ENCODE measurements at regions not wholly inside any gene's neighbourhood (a gene's known extent, or its start where the extent isn't known, plus 50 kb on each side); places are given as distances from the start of the nearest gene placed in this dataset.

- no peaks in the 10 kb centered on the region for H3K9me3 ChIP-seq (ENCODE audit: low read length)
- no peak overlapping the region for H3K9ac ChIP-seq (ENCODE audit: low read length)
- H3K4me2 ChIP-seq (ENCODE audit: low read length) = no peak overlapping the region
- H3K4me3 ChIP-seq (ENCODE audit: low read length) = no peak overlapping the region
- no peak overlapping the region for H2AFZ ChIP-seq (ENCODE audit: low read length)
- POLR2A ChIA-PET (ENCODE audit: unreplicated experiment) = no interaction called here
- no peak for DNase-seq
- ATAC-seq = no peak
- CTCF ChIA-PET = no interaction called here
- no peak for TF ChIP-seq EZH2phosphoT487 (IDR thresholded peaks at IDR 0.05; ENCODE audit: borderline replicate concordance, low read length)
- TF ChIP-seq CTCF (conservative IDR thresholded peaks at IDR 0.05; ENCODE audit: low read depth, low read length) = no peak
- intact Hi-C loops (cut with micrococcal nuclease) = no loop called here
- H3K79me2 ChIP-seq (ENCODE audit: low read length) = no peaks in the 10 kb centered on the region
- H3K4me1 ChIP-seq (ENCODE audit: insufficient read depth, low read length) = no peaks in the 10 kb centered on the region
- H3F3A ChIP-seq (ENCODE audit: low read length, unreplicated experiment) = no peaks in the 10 kb centered on the region
- H3K27ac ChIP-seq (ENCODE audit: low read length) = no peak overlapping the region
- no peaks in the 10 kb centered on the region for H3K9me2 ChIP-seq (replicated peaks; ENCODE audit: low read length)
- no TSS peak for BruUV-seq (replicated peaks)
- no peaks in the 10 kb centered on the region for H3K27me3 ChIP-seq (ENCODE audit: low read length)
- H3K36me3 ChIP-seq (ENCODE audit: low read depth, low read length) = no peaks in the 10 kb centered on the region
- no peaks in the 10 kb centered on the region for H4K20me1 ChIP-seq (ENCODE audit: low read length)
Measured at GRCh38 chr9:108750661-108751215, 105.0 kb downstream of the ACTL7B start.

GRCh38 chr9:108748776-108749175 lies 107.0 kb downstream of the ACTL7B start:
- H4K20me1 ChIP-seq (ENCODE audit: low read length) = no peaks in the 10 kb centered on the region
- CTCF ChIA-PET = no interaction called here
- no peaks in the 10 kb centered on the region for H3F3A ChIP-seq (ENCODE audit: low read length, unreplicated experiment)
- BruUV-seq (replicated peaks) = no TSS peak
- no peaks in the 10 kb centered on the region for H3K36me3 ChIP-seq (ENCODE audit: low read depth, low read length)
- H3K27ac ChIP-seq (ENCODE audit: low read length) = no peak overlapping the region
- intact Hi-C loops (cut with micrococcal nuclease) = no loop called here
- no peaks in the 10 kb centered on the region for H3K4me1 ChIP-seq (ENCODE audit: insufficient read depth, low read length)
- ATAC-seq = no peak
- H3K4me2 ChIP-seq (ENCODE audit: low read length) = no peak overlapping the region
- no peak overlapping the region for H2AFZ ChIP-seq (ENCODE audit: low read length)
- H3K4me3 ChIP-seq (ENCODE audit: low read length) = no peak overlapping the region
- H3K9me3 ChIP-seq (ENCODE audit: low read length) = no peaks in the 10 kb centered on the region
- H3K9me2 ChIP-seq (replicated peaks; ENCODE audit: low read length) = no peaks in the 10 kb centered on the region
- TF ChIP-seq EZH2phosphoT487 (IDR thresholded peaks at IDR 0.05; ENCODE audit: borderline replicate concordance, low read length) = no peak
- TF ChIP-seq CTCF (conservative IDR thresholded peaks at IDR 0.05; ENCODE audit: low read depth, low read length) = no peak
- POLR2A ChIA-PET (ENCODE audit: unreplicated experiment) = no interaction called here
- H3K27me3 ChIP-seq (ENCODE audit: low read length) = no peaks in the 10 kb centered on the region
- DNase-seq = no peak
- no peaks in the 10 kb centered on the region for H3K79me2 ChIP-seq (ENCODE audit: low read length)
- H3K9ac ChIP-seq (ENCODE audit: low read length) = no peak overlapping the region

- Histone ChIP-seq H3K27me3 (ENCODE audit: low read length) (no peaks in the 10 kb centered on the region), H3K9me2 (replicated peaks; ENCODE audit: low read length) (no peaks in the 10 kb centered on the region), H4K20me1 (ENCODE audit: low read length) (no peaks in the 10 kb centered on the region), H3K9ac (ENCODE audit: low read length) (no peak overlapping the region), H2AFZ (ENCODE audit: low read length) (no peak overlapping the region), H3K4me2 (ENCODE audit: low read length) (no peak overlapping the region), H3K79me2 (ENCODE audit: low read length) (no peaks in the 10 kb centered on the region), H3K4me1 (ENCODE audit: insufficient read depth, low read length) (no peaks in the 10 kb centered on the region), H3K36me3 (ENCODE audit: low read depth, low read length) (no peaks in the 10 kb centered on the region), H3F3A (ENCODE audit: low read length, unreplicated experiment) (no peaks in the 10 kb centered on the region), H3K9me3 (ENCODE audit: low read length) (no peaks in the 10 kb centered on the region), H3K27ac (ENCODE audit: low read length) (no peak overlapping the region), H3K4me3 (ENCODE audit: low read length) (no peak overlapping the region)
- intact Hi-C loops (cut with micrococcal nuclease) = no loop called here
- ChIA-PET POLR2A (ENCODE audit: unreplicated experiment) (no interaction called here), CTCF (no interaction called here)
- no TSS peak for BruUV-seq (replicated peaks)
- ATAC-seq (no peak), DNase-seq (peak; percentile 26)
- TF ChIP-seq EZH2 (IDR thresholded peaks at IDR 0.05; ENCODE audit: low read length, unreplicated experiment) = no peak
- TF ChIP-seq EZH2phosphoT487 (IDR thresholded peaks at IDR 0.05; ENCODE audit: borderline replicate concordance, low read length) = no peak
- TF ChIP-seq CTCF (conservative IDR thresholded peaks at IDR 0.05; ENCODE audit: low read depth, low read length) = no peak
Measured at GRCh38 chr9:108746864-108747263, 108.9 kb downstream of the ACTL7B start.
